B cell (primary cell): ENCODE measurements at regions not wholly inside any gene's neighbourhood (a gene's known extent, or its start where the extent isn't known, plus 50 kb on each side); places are given as distances from the start of the nearest gene placed in this dataset.

Experiments used
- CTCF ChIP-seq: fragments of 200-600 bp; IDR thresholded peaks from one replicate; pipeline ENCODE4 v1.8.0; 2022; ENCODE audit warnings: antibody characterized with exemption, mild to moderate bottlenecking
- EZH2 ChIP-seq: IDR thresholded peaks from 2 replicates; pipeline ENCODE4 v1.6.1; 2012; ENCODE audit warnings: borderline replicate concordance, low read depth, mild to moderate bottlenecking, moderate library complexity, low read length; ENCODE audit not compliant: insufficient read depth, poor library complexity, severe bottlenecking

- no peak for TF ChIP-seq CTCF
- TF ChIP-seq EZH2 = no peak
Observed at GRCh38 chr11:59030037-59030436, 56.1 kb upstream of the GLYATL1B start.
